ENCODE measurements at regions not wholly inside any gene's neighbourhood (a gene's known extent, or its start where the extent isn't known, plus 50 kb on each side); places are given as distances from the start of the nearest gene placed in this dataset.

DNA sequence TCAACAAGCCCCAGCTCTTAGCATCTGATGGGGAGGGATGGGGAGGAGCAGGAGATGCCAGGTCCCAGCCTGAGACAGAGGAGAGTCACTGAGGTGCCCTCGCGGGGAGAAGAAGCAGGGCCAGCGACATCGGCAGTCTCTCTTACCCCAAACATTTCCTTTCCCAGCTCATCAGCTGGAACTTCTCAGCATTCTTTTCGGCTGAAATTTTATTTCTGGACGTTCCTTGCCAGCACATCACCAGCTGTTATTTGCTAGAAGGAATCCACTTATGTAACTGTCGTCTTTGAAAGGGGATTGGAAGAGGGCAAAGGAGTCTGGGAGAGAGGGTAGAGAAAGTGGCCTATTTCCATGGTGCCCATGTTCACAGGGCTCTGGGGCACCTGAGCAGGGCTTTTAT is 101.0 kb upstream of the SHH start:
- TF ChIP-seq, protein P1, sequence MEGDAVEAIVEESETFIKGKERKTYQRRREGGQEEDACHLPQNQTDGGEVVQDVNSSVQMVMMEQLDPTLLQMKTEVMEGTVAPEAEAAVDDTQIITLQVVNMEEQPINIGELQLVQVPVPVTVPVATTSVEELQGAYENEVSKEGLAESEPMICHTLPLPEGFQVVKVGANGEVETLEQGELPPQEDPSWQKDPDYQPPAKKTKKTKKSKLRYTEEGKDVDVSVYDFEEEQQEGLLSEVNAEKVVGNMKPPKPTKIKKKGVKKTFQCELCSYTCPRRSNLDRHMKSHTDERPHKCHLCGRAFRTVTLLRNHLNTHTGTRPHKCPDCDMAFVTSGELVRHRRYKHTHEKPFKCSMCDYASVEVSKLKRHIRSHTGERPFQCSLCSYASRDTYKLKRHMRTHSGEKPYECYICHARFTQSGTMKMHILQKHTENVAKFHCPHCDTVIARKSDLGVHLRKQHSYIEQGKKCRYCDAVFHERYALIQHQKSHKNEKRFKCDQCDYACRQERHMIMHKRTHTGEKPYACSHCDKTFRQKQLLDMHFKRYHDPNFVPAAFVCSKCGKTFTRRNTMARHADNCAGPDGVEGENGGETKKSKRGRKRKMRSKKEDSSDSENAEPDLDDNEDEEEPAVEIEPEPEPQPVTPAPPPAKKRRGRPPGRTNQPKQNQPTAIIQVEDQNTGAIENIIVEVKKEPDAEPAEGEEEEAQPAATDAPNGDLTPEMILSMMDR (conservative IDR thresholded peaks at IDR 0.05; ENCODE audit: low read depth, low read length), result no peak
- TF ChIP-seq RAD21 (IDR thresholded peaks at IDR 0.05; ENCODE audit: low read length), result no peak
- TF ChIP-seq FOS (IDR thresholded peaks at IDR 0.05; ENCODE audit: low read depth, low read length), result no peak
- no peak for TF ChIP-seq CHD1 (IDR thresholded peaks at IDR 0.05; ENCODE audit: low read depth, low read length)
- no peak for TF ChIP-seq CEBPB (IDR thresholded peaks at IDR 0.05; ENCODE audit: low read depth, low read length)
